Gastroesophageal sphincter (tissue), 4 donors: ENCODE measurements at regions not wholly inside any gene's neighbourhood (a gene's known extent, or its start where the extent isn't known, plus 50 kb on each side); places are given as distances from the start of the nearest gene placed in this dataset.

ENCODE experiments used
- ATAC-seq: fragments of 150-250 bp; one replicate; pipeline ENCODE4 v1.9.1; 2016; ENCODE audit warnings: mild to moderate bottlenecking, moderate library complexity
- H3K27ac ChIP-seq, 4 donors: fragments of 200-600 bp; sonication (generic) in 3 of 4; 1 replicate in 3 of 4; 2 replicates in 1 of 4; pipeline ENCODE4 v1.5.1; 2016 to 2019
- H3K27me3 ChIP-seq: fragments of 200-600 bp; sonication (generic); one replicate; pipeline ENCODE4 v1.5.1; 2019
- H3K36me3 ChIP-seq, 2 donors: fragments of 200-600 bp; sonication (generic); one replicate each; pipeline ENCODE4 v1.5.1; 2019; ENCODE audit warnings: control low read depth in 1 of 2
- H3K4me1 ChIP-seq, 3 donors: fragments of 200-600 bp; sonication (generic); 1 replicate in 2 of 3; 2 replicates in 1 of 3; pipeline ENCODE4 v1.5.1; 2016 to 2019; ENCODE audit warnings: control low read depth in 2 of 3
- H3K4me3 ChIP-seq, 2 donors: fragments of 200-600 bp; sonication (generic); one replicate each; pipeline ENCODE4 v1.5.1; 2019; ENCODE audit warnings: mild to moderate bottlenecking in 1 of 2, moderate library complexity in 1 of 2
- H3K9me3 ChIP-seq, 3 donors: fragments of 200-600 bp; sonication (generic); one replicate each; pipeline ENCODE4 v1.5.1; 2017 to 2019; ENCODE audit warnings: control low read depth in 2 of 3
- CTCF ChIP-seq, 4 experiments: fragments of 200-600 bp in 2 of 4; fragments of 450-650 bp in 2 of 4; sonication (generic) in 1 of 4; IDR thresholded peaks; one replicate each; pipeline ENCODE4 v1.5.1; 2017 to 2019; ENCODE audit warnings: antibody characterized with exemption in 4 of 4, mild to moderate bottlenecking in 2 of 4, moderate library complexity in 2 of 4
- EP300 ChIP-seq: sonication (generic); formaldehyde crosslinking; IDR thresholded peaks from one replicate; pipeline ENCODE4 v1.6.1; 2017; ENCODE audit warnings: antibody characterized with exemption, mild to moderate bottlenecking
- POLR2A ChIP-seq, 2 donors: fragments of 450-650 bp; IDR thresholded peaks; one replicate each; pipeline ENCODE4 v1.6.1; 2017; ENCODE audit warnings: antibody characterized with exemption in 2 of 2, mild to moderate bottlenecking in 2 of 2, moderate library complexity in 1 of 2
- POLR2AphosphoS5 ChIP-seq: sonication (generic); formaldehyde crosslinking; IDR thresholded peaks from one replicate; pipeline ENCODE4 v1.6.1; 2017; ENCODE audit warnings: antibody characterized with exemption
- WGBS, 2 donors: methylation state at CpG; one replicate each; pipeline ENCODE4 v1.1.5; 2018; ENCODE audit warnings: low coverage in 1 of 2; 5-methylcytosine and 5-hydroxymethylcytosine counted together

- H3K4me1 ChIP-seq, result no peaks in the 10 kb centered on the region
- 60 to 70% methylated on average over 1 to 2 of the region's 6 CpGs for WGBS, 2 donors
- peaks cover 11% of the 10 kb centered on the region for H3K27me3 ChIP-seq
- TF ChIP-seq EP300 (no peak), POLR2A (IDR thresholded peaks at IDR 0.05) (no peak), CTCF (IDR thresholded peaks at IDR 0.05) (no peak), POLR2AphosphoS5 (no peak)
- H3K36me3 ChIP-seq, result no peaks in the 10 kb centered on the region
- ATAC-seq, result no peak
- H3K9me3 ChIP-seq, result peaks cover 0 to 4% (median 0%) of the 10 kb centered on the region in 3 donors
- H3K27ac ChIP-seq, result no peak overlapping the region
- no peak overlapping the region for H3K4me3 ChIP-seq
These were observed 355.0 kb downstream of the DRD1 start for GRCh38 chr5:175088963-175089362.

- H3K27me3 ChIP-seq, result no peaks in the 10 kb centered on the region
- TF ChIP-seq EP300, result no peak
- TF ChIP-seq POLR2A (IDR thresholded peaks at IDR 0.05), result no peak
- TF ChIP-seq POLR2AphosphoS5, result no peak
- TF ChIP-seq CTCF (IDR thresholded peaks at IDR 0.05), result no peak
- H3K9me3 ChIP-seq, result peaks cover 0 to 4% (median 0%) of the 10 kb centered on the region in 3 donors
- H3K27ac ChIP-seq, result no peak overlapping the region
- H3K4me1 ChIP-seq, result no peaks in the 10 kb centered on the region
- WGBS, 2 donors, result 71 to 75% methylated on average over 4 of the region's 4 CpGs
- no peak for ATAC-seq
- H3K4me3 ChIP-seq, result no peak overlapping the region
- no peaks in the 10 kb centered on the region for H3K36me3 ChIP-seq
These were observed 358.6 kb downstream of the MSX2 start for GRCh38 chr5:175082866-175083590.

- Histone ChIP-seq H3K4me1 (no peaks in the 10 kb centered on the region), H3K27me3 (no peaks in the 10 kb centered on the region), H3K27ac (no peak overlapping the region), H3K4me3 (no peak overlapping the region), H3K36me3 (no peaks in the 10 kb centered on the region), H3K9me3 (peaks cover 0 to 4% (median 0%) of the 10 kb centered on the region in 3 donors)
- TF ChIP-seq CTCF (IDR thresholded peaks at IDR 0.05) (no peak), EP300 (no peak), POLR2A (IDR thresholded peaks at IDR 0.05) (no peak), POLR2AphosphoS5 (no peak)
- WGBS, 2 donors, result 30 to 54% methylated on average over 1 of the region's 1 CpG
- no peak for ATAC-seq
These were observed 358.0 kb downstream of the MSX2 start for GRCh38 chr5:175082346-175082745.

- TF ChIP-seq CTCF (IDR thresholded peaks at IDR 0.05) (no peak), POLR2AphosphoS5 (no peak), EP300 (no peak), POLR2A (IDR thresholded peaks at IDR 0.05) (no peak)
- 47 to 68% methylated on average over 2 of the region's 2 CpGs for WGBS, 2 donors
- no peak overlapping the region for H3K27ac ChIP-seq
- no peaks in the 10 kb centered on the region for H3K4me1 ChIP-seq
- H3K27me3 ChIP-seq, result no peaks in the 10 kb centered on the region
- H3K9me3 ChIP-seq, result peaks cover 0 to 3% (median 0%) of the 10 kb centered on the region in 3 donors
- no peak for ATAC-seq
- no peak overlapping the region for H3K4me3 ChIP-seq
- no peaks in the 10 kb centered on the region for H3K36me3 ChIP-seq
These were observed 355.3 kb downstream of the MSX2 start for GRCh38 chr5:175079707-175080106.

GRCh38 chr5:175070283-175070682 lies 345.9 kb downstream of the MSX2 start:
- no peak for ATAC-seq

More at GRCh38 chr5:175070283-175070682, 345.9 kb downstream of the MSX2 start:
- Histone ChIP-seq H3K36me3 (no peaks in the 10 kb centered on the region), H3K4me3 (no peak overlapping the region), H3K4me1 (no peaks in the 10 kb centered on the region), H3K9me3 (peaks cover 0 to 3% (median 0%) of the 10 kb centered on the region in 3 donors), H3K27ac (no peak overlapping the region), H3K27me3 (no peaks in the 10 kb centered on the region)
- TF ChIP-seq CTCF (IDR thresholded peaks at IDR 0.05), result no peak
- TF ChIP-seq POLR2A (IDR thresholded peaks at IDR 0.05), result no peak
- no peak for TF ChIP-seq EP300
- no peak for TF ChIP-seq POLR2AphosphoS5
